OCI-LY3 (cell line): ENCODE measurements at regions not wholly inside any gene's neighbourhood (a gene's known extent, or its start where the extent isn't known, plus 50 kb on each side); places are given as distances from the start of the nearest gene placed in this dataset.

Experiments used
- EZH2phosphoT487 ChIP-seq: fragments of 200-600 bp; shearing (Covaris generic); IDR thresholded peaks from 2 replicates; pipeline ENCODE4 v1.6.1; 2018; ENCODE audit warnings: antibody characterized with exemption, mixed run types, low read depth
- TF ChIP-seq, protein P1 (sequence below): fragments of 200-600, 300-600 bp; sonication (generic); IDR thresholded peaks from 2 replicates; pipeline ENCODE4 v1.5.1; 2014; ENCODE audit warnings: antibody characterized with exemption, low read length, low read depth

- no peak for TF ChIP-seq EZH2phosphoT487
- TF ChIP-seq, protein P1, sequence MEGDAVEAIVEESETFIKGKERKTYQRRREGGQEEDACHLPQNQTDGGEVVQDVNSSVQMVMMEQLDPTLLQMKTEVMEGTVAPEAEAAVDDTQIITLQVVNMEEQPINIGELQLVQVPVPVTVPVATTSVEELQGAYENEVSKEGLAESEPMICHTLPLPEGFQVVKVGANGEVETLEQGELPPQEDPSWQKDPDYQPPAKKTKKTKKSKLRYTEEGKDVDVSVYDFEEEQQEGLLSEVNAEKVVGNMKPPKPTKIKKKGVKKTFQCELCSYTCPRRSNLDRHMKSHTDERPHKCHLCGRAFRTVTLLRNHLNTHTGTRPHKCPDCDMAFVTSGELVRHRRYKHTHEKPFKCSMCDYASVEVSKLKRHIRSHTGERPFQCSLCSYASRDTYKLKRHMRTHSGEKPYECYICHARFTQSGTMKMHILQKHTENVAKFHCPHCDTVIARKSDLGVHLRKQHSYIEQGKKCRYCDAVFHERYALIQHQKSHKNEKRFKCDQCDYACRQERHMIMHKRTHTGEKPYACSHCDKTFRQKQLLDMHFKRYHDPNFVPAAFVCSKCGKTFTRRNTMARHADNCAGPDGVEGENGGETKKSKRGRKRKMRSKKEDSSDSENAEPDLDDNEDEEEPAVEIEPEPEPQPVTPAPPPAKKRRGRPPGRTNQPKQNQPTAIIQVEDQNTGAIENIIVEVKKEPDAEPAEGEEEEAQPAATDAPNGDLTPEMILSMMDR = no peak
Measured at GRCh38 chr13:50200988-50201387, 185.7 kb downstream of the KCNRG start.
